C4-2B (cell line): ENCODE measurements at regions not wholly inside any gene's neighbourhood (a gene's known extent, or its start where the extent isn't known, plus 50 kb on each side); places are given as distances from the start of the nearest gene placed in this dataset.

Experiments used
- ZFX ChIP-seq: fragments of 450-650 bp; IDR thresholded peaks from 2 replicates; pipeline ENCODE4 v1.6.1; 2017
- TF ChIP-seq, protein P1 (sequence below): fragments of 450-650 bp; conservative IDR thresholded peaks from 2 replicates; pipeline ENCODE4 v1.5.1; 2017; ENCODE audit warnings: mild to moderate bottlenecking

DNA sequence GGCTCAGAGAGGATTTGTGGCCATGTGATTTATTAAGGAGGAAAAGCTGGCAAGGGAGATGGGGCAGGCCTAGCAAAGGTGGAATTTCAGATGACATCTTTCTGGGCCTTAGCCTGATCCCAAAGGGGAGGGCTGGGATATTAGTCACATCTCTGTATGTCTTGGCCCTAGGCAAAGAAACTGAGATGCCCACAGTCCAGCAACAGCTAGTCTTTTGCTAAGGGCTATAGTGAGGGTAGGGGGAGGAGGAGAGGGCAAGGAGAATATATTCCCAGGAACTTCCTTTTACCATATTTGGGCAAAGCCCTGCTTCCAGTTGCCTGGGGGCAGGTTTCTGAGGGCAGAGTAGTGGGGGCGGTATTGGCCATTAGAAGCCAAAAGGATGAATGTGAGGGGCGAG, 209.8 kb upstream of the NR3C2 start:
- TF ChIP-seq, protein P1, sequence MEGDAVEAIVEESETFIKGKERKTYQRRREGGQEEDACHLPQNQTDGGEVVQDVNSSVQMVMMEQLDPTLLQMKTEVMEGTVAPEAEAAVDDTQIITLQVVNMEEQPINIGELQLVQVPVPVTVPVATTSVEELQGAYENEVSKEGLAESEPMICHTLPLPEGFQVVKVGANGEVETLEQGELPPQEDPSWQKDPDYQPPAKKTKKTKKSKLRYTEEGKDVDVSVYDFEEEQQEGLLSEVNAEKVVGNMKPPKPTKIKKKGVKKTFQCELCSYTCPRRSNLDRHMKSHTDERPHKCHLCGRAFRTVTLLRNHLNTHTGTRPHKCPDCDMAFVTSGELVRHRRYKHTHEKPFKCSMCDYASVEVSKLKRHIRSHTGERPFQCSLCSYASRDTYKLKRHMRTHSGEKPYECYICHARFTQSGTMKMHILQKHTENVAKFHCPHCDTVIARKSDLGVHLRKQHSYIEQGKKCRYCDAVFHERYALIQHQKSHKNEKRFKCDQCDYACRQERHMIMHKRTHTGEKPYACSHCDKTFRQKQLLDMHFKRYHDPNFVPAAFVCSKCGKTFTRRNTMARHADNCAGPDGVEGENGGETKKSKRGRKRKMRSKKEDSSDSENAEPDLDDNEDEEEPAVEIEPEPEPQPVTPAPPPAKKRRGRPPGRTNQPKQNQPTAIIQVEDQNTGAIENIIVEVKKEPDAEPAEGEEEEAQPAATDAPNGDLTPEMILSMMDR, result no peak
- TF ChIP-seq ZFX, result no peak
